Fibroblast of upper back skin (primary cell): ENCODE measurements at regions not wholly inside any gene's neighbourhood (a gene's known extent, or its start where the extent isn't known, plus 50 kb on each side); places are given as distances from the start of the nearest gene placed in this dataset.
"Not testable (repeated sequence)": the region's sequence is repeated elsewhere in the genome, so short reads cannot be mapped to it uniquely, and the experiment has no call there.

Experiments
- DNase-seq: peaks from one replicate; pipeline ENCODE4 v3.0.0-alpha.2; 2013

DNA sequence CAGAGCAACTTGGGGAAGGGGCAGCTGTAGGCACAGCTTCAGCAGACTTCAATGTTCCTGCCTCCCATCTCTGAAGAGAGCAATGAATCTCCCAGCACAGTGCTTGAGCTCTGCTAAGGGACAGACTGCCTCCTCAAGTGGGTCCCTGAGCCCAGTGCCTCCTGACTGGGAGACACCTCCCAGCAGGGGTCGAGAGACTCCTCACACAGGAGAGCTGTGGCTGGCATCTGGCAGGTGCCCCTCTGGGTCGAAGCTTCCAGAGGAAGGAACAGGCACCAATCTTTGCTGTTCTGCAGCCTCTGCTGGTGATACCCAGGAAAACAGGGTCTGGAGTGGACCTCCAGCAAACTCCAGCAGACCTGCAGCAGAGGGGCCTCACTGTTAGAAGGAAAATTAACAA lies 563.8 kb downstream of the RWDD3 start:
- DNase-seq = not testable (repeated sequence)

DNA sequence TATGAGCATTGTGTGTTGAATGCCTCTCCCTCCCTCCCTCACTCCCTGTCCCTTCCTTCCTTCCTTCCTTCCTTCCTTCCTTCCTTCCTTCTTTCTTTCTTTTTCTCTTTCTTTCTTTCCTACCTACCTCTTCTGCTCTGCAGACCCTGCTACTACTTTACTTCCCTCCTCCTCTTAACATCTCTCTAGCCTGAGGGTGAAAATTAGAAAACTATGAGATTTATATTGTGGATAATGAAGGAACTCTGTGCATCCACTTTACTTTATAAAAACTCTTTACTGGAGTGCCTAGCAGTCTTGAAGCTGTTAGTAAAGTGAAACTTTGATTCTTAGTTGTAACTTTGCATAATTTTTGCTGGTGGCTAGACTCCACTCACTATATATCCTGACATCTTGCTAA lies 572.2 kb downstream of the RWDD3 start:
- DNase-seq = no peak

DNA sequence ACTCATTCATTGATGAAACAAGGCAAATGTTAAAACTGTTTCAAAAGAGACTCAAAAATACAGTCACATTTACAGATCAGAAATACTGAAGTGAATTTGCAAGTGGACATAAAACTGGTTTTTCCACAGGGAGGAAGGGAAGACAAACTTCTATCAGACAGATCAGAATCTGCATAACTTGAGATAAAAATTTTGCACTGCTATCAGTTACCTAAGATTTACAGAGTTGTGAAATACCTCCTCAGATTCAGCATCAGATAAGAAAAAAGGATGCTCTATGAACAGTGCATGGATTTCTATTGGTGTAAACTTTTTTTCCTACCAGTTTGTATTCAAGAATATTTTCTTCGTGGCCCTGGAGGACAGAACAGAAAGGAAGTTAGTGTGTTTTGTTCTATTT lies 575.4 kb downstream of the RWDD3 start:
- no peak for DNase-seq

DNA sequence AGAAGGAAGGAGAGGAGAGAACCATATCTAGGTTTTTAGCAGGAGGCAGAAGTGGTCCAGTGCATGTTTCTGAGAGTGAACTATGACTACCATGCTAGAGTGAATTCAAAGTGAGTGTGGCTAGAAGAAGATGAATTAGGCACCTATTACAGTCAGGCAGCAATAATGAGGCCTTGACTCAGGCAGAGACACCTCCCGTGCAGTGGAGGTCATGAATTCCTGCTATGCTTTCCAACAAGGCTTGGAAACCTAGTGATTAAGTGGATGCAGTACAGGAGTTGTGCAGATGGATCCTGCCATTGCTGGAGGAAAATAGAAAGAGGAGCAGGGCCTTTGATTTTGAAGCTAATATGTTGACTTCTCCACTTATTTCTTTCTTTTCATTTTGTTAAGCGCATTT lies 581.5 kb downstream of the RWDD3 start:
- DNase-seq = no peak

DNA sequence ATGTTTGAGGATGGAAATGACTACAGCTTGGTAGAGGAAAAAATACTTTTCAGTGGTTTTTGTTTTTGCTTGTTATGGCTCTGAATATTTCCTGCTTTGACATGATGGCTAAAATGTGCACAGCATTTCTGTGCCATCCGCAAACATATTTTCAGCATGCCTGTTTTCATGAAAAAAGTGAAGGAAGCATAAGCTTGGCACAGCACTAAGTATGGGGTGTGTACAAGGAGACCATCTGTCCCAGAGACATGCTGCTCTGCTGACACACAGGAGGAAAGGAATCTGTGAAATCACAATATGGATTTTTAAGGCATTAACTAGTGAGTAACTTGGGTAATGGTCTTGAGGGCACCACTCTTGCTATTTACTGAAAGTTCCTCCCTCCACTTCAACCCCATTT lies 595.5 kb downstream of the RWDD3 start:
- no peak for DNase-seq

DNA sequence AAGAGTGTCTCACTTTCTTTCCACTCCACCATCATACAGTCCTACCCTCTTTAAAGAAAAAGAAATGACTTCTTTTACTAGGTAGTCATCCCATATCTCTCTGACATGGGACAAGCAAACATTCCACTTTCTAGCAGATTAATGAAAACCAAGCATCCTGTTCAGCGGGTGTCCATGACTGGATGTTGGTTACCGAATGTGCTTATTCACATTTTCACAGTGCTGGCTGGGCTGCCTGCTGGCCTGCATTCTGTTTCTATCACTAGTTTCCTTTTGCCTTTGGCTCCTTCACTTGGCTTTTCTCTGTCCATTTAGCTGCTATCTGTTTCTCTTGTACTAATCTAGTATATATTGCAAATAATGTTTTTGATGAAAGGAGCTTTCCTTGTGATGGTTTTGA lies 598.4 kb downstream of the RWDD3 start:
- no peak for DNase-seq

DNA sequence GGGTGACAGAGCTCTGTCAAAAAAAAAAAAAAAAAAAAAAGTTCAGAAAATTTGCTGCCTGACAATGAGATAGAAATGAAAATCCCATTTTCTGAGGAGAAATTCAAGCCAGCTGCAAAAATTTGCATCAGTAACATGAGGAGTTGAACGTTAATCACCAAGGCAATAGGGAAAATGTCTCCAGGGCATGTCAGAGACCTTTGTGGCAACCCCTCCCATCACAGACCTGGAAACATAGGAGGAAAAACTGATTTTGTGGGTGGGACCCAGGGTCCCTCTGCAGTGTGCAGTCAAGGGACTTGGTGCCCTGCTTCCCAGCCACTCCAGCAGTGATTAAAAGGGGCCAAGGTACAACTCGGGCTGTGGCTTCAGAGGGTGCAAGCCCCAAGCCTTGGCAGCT lies 615.4 kb downstream of the RWDD3 start:
- no peak for DNase-seq

DNA sequence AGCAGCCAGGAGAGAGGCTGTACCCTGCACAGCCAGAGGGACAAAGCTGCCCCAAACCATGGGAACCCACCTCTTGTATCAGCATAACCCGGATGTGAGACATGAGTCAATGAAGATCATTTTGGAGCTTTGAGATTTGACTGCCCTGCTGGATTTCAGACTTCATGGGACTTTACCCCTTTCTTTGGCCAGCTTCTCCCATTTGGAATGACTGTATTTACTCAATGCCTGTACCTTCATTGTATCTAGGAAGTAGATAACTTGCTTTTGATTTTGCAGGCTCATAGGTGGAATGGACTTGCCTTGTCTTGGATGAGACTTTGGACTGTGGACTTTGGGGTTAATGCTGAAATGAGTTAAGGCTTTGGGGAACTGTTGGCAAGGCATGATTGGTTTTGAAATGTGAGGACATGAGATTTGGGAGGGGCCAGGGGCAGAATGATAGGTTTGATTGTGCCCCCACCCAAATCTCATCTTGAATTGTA lies 616.2 kb downstream of the RWDD3 start:
- no peak for DNase-seq

DNA sequence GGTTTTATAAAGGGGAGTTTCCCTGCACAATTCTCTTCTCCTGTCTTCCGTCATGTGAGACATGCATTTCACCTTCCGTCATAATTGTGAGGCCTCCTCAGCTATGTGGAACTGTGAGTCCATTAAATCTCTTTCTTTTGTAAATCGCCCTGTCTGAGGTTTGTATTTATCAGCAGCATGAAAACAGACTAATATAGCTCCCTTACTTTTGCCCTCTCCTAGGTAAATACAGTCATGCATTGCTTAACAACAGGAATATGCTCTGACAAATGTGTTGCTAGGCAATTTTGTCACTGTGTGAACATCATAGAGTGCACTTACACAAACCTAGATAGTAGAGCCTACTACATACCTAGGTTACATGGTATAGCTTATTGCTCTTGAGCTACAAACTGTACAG lies 616.8 kb downstream of the RWDD3 start:
- no peak for DNase-seq

DNA sequence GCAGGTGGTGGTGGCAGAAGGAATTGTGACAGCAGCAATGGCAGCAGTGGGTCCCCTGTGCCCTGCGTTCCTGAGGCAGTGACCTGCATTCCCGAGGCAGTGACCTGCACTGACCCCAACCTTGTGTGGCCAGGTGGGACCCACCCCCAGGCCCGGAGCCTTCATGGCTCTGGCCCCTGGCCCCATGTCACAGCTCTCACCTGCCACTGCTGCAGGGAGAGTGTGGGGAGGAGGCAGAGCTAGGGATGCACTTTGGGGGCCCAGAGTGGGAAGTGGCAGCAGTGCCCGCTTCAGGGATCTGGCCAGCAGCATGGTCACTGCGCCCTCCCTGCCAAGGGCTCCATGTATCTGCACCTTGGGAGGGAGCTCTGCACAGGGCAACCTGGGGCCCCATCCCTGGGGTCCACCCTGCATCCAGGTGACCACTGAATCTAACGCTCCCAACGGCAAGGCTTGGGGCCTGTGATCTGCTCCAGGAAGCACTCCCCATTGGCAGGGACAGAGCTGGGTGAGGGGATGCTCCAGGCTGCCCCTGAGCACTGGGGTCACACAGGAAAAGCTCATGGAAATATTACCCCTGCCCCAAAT lies 618.6 kb downstream of the RWDD3 start:
- DNase-seq = no peak

DNA sequence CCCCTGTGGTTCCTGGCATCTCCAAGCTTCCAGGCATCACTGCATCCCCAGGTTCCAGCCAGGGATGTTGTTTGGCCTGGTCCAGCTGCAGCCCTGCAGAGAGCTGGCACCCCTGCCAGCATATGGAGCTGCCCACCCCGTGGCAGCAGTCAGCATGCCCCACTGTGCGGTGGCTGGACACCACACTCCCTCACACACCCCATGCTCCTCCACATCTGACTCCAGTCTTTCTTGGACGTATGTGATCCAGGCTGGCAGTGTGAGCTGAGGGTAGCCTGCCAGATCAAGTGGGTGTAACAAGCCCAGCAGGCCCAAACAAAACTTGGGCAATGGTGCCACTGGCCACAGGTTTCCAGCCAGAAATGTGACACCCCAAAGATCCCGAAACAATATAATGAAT lies 620.4 kb downstream of the RWDD3 start:
- DNase-seq = no peak

DNA sequence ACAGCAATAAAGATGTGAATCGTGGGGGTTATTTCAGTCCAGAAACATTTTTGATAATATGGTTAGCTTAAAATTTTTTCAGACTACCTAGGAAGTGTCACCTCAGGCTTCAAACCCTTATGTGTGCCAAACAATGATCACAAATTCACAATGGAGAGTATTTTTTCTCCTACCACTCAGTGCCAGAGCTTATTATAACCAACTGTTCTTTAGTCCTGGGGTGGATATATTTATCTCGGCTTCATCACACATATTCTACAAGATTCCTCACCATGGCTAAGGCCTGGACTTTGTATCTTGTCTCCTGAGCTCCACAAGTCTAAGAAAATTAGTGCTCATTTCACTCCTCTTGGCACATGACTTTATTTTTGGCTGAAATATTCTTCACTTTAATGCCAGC lies 629.1 kb downstream of the RWDD3 start:
- no peak for DNase-seq

DNA sequence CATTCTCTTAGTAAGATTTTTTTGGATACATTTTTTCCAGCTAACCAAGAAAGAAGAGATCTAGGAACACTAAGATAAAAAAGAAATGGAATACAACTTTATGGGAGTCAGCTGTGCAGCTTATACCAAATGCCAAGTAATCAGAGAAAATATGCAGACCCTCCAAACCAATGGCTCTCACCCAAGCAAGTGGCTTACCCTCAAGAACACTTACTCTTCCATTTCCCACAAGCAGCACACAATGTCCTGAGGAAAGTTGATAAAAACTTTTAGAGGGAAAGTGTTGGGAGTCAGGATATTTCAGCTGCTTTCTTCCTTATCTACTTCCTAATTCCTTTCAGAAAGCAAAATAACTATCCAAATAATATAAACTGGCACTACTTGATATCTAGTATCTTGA lies 631.8 kb downstream of the RWDD3 start:
- DNase-seq = no peak

DNA sequence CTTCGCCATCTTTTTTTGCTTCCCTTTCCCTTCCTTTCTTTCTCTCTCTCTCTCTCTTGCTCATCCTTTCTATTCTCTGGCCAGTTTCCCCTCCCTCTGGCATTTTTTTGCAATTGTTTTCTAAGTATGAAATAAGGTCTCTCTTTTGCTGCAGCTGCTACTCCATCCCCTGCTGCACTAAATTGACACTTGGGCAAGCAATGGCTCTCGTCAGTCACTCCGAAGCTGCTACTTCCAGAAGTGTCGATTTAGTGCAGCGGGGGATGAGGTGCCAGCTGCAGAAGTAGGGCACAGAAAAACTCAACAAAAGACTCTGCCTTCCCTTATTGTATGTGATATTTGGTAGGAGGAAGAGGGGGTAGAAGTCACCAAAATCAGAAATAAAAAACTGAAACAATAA lies 642.3 kb downstream of the RWDD3 start:
- no peak for DNase-seq

DNA sequence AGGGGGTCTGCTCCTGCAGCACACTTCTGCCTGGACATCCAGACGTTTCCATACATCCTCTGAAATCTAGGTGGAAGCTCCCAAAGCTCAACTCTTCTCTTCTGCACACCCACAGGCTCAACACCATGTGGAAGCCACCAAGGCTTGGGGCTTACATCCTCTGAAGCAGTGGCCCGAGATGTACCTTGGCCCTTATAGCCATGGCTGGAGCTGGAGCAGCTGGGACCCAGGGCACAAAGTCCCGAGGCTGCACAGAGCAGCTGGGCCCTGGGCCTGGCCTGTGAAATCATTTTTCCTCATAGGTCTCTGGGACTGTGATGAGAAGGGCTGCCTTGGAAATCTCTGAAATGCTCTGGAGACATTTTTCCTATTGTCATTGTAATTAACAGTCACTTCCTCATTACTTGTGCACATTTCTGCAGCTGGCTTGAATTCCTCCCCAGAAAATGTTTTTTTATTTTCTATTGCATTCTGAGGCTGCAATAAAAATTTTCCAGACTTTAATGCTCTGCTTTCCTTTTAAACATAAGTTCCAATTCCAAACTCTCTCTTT lies 645.6 kb downstream of the RWDD3 start:
- no peak for DNase-seq

DNA sequence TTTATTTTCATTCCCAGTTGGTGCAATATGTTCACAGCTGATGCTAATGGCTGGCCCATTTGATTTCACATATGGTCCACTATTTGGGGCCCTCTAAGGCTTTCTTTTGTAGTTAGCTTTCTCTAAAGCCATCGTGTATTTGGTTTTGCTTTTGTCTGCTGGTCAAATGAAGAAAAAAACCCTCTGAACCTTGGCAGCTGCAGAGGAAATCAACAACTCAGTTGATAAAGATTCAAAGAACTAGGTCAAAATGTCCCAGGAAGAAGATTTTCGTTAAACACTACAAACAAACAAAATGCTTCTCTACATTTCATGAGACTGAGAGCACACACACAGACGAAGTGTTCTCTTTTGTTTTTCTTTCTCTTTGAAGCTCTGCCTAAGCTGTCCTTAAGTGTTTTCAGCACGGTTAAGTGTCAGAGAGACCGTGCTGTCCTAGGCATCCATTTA lies 655.0 kb downstream of the RWDD3 start:
- no peak for DNase-seq

DNA sequence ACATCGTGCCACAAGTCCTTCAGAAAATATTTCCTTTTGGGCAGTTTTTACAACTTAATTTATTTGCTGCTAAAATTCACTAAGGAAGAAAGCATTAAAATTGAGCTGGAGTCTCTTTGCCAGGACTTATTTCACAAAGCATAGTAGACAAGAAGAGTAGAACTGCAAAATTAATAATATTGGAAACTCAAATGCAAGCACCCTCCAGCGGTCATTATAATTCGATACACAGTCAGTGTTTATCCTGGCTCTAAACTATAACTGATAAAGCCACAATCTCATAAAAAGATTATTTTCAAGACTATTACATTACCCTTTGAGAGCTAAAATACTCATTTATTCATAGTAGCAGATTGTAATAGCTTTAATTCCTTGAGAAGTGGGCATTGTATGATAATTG lies 655.4 kb downstream of the RWDD3 start:
- no peak for DNase-seq

DNA sequence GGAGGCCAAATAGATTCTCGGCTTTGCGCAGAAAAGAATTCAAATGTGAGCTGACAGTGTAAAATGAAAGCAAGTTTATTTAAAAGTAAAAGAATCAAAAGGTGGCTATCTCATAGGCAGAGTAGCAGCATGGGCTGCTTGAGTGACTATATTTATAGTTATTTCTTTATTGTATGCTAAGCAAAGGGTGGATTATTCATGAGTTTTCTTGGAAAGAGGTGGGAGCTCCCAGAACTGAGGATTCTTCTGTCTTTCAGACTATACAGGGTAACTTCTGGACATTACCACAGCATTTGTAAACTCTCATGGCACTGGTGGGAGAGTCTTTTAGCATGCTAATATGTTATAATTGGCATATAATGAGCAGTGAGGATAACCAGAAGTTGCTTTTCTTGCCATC lies 659.9 kb downstream of the RWDD3 start:
- DNase-seq = no peak

DNA sequence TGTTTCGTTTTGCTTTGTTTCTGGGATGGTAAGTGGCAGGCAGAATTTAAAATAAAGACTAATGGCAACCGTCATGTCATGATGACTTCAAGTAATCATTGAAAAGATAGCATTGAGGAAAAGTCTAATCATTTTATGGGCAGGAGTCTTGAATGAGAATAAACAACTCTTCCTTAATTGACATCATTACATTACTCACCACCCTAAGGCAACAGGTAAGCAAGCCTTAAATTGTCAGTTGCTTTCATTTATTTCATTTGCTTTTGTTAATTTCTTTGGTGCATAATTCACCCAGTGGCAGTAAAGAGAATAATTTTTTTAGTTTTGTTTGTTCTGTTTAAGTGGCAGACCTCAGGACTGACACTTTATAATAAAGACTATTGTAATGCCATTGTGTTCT lies 669.0 kb downstream of the RWDD3 start:
- no peak for DNase-seq

DNA sequence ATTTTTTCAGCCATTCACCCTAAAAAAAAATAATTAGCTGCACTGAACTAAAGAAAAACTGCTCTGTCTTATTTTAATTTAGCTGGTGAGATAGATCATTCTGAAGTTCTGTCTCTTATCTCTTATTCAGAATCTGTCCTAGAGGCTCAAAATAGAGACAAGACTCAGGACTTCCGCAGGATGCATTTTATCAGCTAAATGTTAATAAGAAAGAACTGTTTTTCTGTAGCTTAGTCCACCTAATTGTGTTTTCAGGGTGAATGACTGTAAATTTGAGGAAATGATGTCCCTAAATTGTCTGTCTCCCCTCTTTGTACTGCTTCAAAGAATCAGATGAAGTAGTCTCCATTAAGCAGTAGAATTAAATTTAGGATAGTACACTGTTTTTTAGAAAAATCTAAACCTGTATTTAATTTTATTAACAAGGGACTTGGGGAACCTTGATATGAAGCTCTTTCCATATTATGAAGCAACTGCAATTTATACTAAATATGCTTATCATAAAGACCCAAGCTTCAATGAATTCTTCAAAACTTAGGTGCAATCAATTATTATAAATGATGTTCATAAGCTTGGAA lies 671.9 kb downstream of the RWDD3 start:
- no peak for DNase-seq

DNA sequence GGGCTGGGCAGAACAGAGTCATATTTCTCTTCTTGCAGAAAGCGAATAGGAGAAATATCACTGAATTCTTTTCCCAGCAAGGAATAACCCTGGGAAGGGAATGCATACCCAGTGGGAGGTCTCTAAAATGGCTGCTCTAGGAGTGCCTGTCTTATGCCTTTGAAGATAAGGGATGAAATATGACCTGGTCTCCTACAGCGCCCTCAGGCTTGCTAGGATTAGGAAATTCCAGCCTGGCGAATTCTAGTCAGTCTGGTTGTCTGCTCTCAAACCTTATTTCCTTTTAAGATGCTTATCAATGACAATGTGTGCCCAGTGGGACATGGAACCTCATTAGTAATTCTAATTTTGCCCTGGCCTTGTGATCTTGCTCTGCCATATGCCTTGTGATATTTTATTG lies 677.7 kb downstream of the RWDD3 start:
- DNase-seq = not testable (repeated sequence)

DNA sequence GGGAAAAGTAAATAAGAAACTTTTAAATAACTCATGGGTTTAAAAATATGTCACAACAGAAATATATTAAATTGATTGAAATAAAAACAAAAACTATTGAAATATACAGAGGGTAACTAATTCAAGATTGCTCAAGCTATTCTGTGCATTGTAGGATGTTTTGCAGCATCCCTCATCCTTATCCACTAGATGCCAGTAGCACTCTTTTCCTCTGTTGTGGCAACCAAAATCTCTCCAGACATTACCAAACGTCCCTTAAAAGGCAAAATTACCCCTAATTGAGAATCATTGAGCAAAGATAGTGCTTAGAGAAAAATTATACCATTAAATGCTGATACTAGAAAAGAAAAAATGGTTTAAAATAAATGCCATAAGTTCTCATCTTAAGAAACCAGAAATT lies 682.6 kb downstream of the RWDD3 start:
- peak; percentile 10 for DNase-seq

DNA sequence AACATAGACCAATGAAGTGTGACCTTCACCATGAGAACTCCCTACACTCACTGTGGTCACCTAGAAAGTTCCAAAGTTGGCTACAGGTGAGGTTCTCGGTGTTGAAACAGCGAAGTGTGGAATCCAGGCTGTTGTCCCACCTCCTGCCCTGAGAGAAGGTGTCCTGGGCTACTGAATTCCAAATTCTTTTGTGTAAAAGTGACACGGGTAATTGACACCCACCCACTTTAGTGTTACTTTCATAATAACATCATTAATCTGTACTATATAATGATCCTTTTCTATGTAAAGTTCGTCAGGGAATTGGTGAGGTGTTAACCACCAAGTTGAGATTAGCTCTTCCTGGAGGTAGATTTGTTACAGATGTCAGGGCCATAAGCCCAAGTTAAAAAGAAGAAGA lies 690.7 kb downstream of the RWDD3 start:
- no peak for DNase-seq

DNA sequence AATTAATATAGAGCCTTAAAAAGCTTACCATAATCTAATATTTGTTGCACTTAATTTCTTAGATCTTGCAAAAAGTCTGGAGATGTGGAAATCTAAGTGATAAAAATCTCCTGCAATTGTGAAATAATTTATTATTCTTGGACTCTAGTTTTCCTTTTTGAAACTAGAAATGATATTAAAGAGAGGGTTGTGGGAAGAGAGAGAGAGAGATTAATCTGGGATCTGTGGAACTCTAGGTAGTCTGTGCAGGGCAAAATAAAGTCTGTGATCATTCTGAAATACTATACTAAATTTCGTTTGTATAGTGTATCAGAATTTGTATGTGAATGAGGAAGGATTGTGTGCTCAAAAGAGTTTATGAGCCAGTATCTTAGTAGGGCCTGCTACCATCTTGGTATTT lies 692.3 kb downstream of the RWDD3 start:
- DNase-seq = no peak

DNA sequence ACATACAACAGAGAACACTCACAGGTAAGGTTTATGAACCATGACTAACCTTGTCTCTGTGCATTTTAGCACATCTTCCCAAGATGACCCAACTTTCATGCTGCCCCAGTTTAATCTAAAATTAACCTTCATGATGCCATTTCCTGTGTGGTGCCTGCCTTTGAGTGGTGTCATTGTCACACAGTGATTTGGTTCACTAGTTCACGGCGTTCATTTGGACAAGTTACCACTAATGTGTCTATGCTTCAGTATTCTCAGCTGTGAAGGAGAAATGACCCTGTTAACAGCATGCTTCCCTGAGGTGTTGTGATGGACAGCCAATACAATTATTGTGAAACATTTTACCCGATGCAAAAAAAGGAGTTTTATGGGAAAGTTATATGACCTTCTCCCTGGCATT lies 693.1 kb downstream of the RWDD3 start:
- DNase-seq = no peak
